T-helper 9 cell (primary cell): ENCODE measurements at regions not wholly inside any gene's neighbourhood (a gene's known extent, or its start where the extent isn't known, plus 50 kb on each side); places are given as distances from the start of the nearest gene placed in this dataset.

ENCODE experiments used
- DNase-seq: peaks from one replicate; pipeline ENCODE4 v3.0.0-alpha.2; 2020

DNA sequence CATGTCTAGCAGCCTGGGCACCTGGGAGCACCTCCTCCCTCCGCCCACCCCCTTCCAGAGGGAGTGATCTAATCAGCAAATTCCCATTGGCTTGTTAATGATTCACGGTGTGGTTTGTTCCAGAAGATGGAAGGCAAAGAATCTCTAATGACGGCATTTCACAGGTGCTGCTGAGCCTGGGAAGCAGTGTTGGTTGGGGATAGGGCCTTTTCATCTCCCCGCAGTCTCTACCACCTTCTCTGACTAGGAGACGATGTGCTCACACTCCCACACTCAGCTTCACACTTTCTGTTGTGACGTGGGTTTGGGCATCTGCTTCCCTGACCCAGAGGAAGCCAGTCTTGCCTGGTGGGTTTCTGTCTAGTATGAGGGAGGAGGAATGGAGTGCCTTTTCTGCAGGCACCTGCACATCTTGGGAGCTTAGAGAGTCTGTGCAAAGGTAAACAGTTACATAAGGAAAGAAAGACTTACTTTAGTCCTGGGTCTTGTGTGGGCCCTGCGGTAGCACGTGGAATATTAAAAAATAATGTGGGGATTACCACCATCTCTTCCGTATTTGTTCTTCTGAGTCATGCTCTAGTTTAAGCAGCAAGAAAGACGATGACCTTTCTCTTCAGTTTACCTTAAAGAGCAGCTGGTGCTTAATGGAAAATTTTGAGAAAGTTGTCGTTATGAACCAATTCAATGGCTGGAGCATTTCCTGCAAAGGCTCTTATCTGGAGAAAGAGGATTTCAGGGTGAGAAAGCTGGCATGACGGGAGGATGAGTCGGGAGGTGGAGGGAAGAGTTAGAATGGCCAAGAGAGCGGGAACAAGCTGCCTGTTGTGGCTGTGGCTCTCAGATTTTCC is 70.6 kb upstream of the ARHGAP5 start:
- no peak for DNase-seq

GRCh38 chr14:32007755-32008362 is 69.2 kb upstream of the ARHGAP5 start:
- no peak for DNase-seq

DNA sequence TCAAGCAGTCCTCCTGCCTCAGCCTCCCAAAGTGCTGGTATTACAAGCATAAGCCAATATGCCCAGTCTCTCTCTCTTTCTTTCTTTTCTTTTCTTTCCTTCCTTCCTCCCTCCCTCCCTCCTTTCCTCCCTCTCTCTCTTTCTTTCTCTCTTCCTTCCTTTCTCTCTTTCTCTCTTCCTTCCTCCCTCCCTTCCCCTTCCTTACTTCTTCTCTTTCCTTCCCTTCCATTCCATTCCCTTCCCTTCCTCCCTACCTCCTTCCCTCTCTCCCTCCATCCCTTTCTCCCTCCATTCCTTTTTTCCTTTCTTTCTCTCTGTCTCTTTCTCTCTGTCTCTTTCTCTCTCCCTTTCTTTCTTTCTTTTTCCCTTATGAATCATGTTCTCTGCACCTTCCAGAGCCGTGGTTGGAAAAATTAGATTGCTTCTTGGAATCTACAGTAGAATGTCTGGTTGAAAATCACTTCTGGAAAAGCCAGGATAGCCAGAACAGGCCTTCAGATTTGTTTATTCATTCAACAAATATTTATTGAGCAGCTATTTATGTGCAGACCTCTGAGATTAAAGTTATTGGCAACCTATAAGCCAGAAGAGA is 68.4 kb upstream of the ARHGAP5 start:
- no peak for DNase-seq

DNA sequence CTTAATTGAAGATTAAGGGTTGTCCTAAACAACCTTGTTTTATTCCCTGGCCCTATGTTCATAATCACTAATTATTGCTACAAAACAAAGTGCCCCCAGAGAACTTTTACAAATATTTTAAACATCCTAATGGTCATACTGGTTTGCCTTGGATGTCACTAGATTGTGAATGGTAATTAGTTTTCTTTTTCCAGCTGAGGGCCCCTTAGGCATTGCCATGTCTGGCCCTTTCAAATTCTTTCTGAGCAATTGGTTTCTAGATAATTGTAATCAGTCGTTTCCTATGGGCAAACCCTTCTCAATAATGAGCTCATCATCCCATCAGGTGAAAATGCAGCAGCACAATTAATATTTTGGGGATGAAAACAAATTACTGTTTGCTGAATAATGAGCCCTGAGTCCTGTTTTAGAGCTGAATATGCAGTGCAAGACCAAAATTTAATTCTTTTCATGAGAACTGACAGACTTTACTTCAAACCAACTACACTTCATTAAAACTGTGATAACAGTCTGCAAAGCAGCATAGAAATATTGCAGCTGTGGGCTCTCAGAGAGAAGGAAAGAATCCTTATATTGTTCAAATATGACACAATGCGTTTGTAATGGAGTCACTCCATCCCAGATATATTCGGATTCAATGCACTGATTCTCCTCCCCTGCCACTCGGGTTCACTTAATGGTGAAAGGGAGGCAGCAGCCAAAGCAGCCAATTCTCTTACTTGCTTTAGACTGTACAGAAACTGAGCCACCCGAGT is 67.7 kb upstream of the ARHGAP5 start:
- no peak for DNase-seq

DNA sequence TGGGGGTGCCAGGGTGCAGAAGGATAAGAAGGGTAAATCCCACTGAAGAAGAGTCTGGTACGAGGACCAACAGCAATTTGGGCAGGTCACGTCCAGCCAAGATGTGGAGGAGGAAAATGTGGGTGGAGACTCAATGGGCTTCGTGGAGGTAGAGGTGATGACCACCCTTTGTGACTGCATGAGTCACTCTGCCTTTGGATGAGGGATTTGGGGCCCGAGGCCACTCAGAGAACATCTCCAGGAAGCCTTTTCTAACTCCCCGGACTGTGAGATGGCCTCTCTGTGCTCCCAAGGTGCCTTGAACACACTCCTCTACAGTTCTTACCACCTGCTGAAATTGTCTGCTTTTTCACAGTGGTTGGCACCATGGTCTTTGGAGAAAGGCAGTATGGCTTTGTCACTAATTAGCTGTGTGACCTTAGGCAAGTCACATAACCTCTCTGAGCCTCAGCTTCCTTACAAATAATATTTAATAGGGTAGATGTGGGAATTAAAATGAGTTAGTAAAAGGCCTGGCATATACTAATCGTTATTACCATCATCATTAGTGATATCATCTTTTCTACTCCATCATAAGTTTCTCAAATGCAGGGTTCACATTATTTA is 67.0 kb upstream of the ARHGAP5 start:
- no peak for DNase-seq

DNA sequence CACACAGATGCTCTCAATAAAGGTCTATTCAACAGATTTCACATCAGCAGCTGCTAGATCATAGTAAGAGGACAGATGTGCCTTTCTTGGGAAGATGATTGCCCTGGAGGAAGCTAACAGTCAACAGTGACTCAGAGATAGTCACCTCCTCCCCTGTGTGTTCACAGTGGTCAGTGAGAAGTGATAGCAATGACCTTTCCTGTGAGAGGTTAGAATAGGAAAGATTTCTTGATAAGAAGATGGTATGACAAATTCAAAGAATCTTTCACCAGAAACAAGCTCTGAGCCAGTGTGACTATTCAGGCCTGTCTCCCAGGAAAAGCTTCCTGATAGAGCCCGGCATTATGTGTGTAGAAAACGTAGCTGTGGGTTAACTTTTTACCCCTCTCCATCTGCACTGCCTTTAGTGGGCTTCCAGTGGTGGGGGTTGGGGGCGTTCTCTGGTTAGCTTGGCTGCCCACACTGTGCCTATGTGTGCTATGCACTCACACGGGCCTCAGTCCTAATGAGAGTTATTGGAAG is 66.4 kb upstream of the ARHGAP5 start:
- no peak for DNase-seq

DNA sequence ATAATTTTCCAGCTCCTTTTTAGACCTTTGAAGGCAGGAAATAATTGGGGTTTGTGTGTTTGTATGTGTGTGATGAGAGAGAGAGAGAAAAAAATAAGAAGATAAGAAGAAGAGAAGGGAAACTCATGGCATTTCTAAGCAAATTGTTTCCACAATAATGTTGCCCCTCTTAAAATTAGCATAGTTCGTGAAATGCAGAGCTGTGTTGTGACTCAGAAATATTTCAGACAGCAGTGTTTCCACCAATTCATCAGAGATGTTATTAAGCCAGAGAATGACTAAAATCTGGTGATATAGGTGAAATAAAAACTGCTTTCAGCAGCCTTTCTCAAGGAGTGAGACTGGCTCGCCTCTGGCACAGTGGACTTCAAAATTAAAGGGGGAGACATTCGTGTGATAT is 65.9 kb upstream of the ARHGAP5 start:
- no peak for DNase-seq

DNA sequence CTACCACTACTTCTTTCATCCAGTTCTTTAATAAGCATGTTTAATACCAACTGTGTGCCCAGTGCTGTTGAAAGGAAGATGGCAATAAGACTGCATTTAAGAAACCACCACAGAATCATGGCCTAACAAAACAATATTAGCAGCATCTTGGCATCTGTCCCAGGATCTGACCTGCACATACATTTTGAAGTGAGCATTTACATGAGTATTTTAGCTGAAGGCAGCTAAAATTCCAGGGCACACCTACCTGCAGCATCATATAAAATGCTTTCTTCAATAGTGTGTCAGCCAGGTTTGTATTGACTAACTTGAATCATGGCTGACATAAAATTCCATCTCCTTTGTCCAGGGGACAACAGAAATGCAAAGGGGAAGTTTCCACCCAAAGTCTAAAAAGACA is 65.0 kb upstream of the ARHGAP5 start:
- DNase-seq = no peak

DNA sequence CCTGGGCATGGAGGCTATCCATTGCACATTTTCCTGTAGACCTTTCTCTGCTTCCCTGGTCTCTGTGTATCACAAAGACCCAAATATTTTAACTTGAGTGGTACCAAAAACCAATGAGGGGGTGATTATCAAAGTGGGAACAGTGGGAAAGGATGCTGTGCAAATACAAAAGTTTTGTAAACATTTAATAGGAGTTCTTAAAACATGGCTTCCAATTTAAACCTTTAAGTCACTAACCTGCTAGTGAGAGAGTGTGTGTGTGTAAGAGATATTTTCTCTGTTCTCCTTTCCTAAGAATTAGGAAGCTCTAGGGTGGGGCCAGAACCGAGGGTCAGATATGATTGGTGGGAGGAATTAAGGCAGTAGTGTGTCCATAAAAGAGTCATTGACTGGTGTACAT is 64.5 kb upstream of the ARHGAP5 start:
- no peak for DNase-seq

- no peak for DNase-seq
These were observed 64.0 kb upstream of the ARHGAP5 start for GRCh38 chr14:32013083-32013482.

- DNase-seq = no peak
These were observed 63.0 kb upstream of the ARHGAP5 start for GRCh38 chr14:32014057-32014456.

DNA sequence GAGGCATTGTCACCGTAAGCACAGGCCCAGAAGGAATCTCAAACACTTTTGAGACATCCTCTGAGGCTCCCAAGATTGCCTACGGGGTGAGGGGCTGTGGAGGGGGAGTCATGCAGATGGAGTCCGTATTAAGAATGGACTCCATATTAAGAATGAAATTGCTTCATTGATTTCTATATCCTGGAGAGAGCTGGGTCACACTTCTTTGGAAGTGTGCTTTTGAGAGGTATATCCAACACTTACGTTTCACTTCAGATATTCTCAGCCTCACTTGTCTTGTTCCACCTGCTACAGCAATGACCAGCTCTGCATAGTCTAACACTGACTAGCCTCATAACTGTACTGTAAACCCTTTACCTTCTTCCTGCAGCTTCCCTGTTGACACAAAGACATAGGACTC is 62.6 kb upstream of the ARHGAP5 start:
- DNase-seq = no peak

- no peak for DNase-seq
These were observed 61.9 kb upstream of the ARHGAP5 start for GRCh38 chr14:32015166-32015565.

DNA sequence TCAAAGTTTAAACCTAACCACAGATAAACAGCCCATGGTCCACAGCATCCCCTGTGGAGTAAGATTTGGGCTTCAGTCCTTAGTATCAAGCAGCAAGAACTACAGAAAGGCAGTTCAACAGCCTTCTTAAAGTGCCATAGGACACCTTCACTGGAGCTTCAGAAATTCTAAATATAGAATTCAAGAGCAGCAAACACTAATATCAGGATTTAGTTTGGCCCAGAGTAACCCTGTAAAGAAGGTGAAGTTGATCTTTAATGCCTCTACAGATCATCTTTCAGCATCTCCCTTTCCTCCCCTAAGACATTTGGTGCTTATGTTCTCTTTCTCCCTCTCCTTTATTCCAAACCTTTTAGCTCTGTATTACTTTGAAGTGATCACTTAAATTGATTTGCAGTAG is 59.5 kb upstream of the ARHGAP5 start:
- no peak for DNase-seq

DNA sequence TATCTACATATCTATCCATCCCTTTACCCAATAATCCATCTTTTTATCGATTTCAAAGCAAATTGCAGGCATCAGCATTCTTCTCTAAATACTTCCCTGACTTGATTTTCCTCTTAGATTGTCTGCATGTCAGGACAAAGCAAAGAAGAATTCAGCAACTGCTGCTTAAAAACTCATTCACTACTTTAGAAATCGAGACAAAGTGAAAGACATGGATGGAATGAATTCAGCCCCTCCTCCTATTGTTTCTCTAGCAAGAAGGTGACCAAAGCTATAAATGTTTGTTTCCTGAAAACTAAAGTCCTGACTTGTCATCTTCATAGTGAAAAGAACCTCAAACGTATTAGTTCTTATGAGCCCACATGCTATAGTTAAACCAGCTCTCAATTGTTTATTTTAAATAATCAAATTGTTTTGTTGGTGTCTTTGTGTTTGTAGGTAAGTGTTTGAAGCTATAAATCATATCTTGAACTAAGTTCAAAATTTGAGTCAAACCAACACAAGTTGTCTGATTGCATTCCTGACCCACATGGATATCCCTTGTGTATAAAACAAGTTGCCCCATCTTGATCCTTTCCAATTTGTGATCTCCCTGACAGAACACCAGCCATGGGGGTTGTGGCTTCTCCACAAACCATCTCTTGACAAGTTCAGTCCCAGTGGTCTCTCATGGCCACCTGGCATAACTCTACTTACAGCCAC is 58.6 kb upstream of the ARHGAP5 start:
- no peak for DNase-seq

GRCh38 chr14:32019276-32019675 is 57.8 kb upstream of the ARHGAP5 start:
- DNase-seq = no peak

DNA sequence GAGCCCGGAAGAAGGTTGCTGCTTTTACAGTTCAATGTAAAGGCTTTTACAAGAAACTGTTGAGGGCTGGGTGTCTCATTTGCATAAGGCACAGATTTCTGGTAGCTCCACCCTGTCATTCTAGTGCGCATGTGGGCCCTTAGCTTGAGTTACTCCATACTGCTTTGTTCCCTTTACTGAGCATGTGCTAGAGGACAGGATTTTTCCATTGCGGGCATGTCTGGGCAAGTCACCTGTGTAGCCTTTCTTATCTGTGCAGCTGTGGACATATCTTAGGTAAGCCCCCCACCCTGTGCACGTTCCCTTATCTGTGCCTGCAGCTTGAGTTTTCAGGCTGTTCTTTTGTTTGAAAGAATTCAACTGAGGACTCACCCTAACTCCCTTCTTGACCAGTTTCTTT is 56.2 kb upstream of the ARHGAP5 start:
- DNase-seq = no peak

- DNase-seq = no peak
These were observed 55.8 kb upstream of the ARHGAP5 start for GRCh38 chr14:32021341-32021740.

- DNase-seq = no peak
These were observed 54.6 kb upstream of the ARHGAP5 start for GRCh38 chr14:32022525-32022924.

GRCh38 chr14:32022938-32023466 is 54.1 kb upstream of the ARHGAP5 start:
- no peak for DNase-seq

- DNase-seq = no peak
These were observed 53.6 kb upstream of the ARHGAP5 start for GRCh38 chr14:32023540-32023939.
